HG02840 (cell line): ENCODE measurements at regions not wholly inside any gene's neighbourhood (a gene's known extent, or its start where the extent isn't known, plus 50 kb on each side); places are given as distances from the start of the nearest gene placed in this dataset.

Source experiments
- ATAC-seq: cut with Tn5 transposase; IDR thresholded peaks from one replicate; pipeline ENCODE4 v1.9.1; 2021; ENCODE audit warnings: mild to moderate bottlenecking, moderate library complexity, moderate number of reproducible peaks; ENCODE audit not compliant: unreplicated experiment, low FRiP score

DNA sequence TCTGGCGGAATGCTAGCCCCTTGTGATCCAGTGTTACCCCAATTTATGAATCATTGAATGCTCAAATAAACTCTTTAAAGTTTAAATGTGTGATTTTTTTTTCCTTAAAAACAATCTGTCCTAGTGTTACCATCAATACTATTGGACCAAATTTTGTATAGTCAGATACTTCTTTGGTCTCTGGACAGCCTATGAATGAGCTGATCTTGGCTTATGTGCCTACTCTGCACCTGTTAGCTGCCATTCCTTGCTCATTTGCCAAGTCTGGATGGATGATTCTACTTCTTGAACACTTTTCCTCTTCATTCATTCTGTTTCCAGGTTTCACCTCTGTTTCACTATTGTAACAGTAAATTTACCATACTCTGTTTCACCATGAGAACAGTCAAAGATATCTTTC is 226.5 kb upstream of the ZBED5 start:
- ATAC-seq, result no peak

DNA sequence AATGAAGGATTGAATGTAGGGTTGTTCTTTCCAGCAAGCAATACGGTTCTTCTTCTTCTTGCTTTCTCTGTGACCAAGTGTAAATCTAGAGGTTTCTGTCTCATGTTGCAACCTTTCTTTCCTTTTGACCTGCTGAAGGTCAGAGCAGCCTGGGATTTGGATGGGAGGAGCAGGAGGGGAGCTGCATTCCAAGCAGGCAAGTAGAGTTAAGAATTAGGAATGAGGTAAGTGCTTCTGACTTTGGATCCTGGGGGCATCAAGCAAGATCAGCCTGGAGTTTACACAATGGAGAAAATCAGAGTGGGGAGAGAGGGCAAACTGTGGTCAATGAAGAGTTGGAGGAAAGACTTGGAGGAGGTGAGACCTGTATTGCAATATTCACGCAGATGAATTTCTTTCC is 225.6 kb upstream of the ZBED5 start:
- no peak for ATAC-seq

DNA sequence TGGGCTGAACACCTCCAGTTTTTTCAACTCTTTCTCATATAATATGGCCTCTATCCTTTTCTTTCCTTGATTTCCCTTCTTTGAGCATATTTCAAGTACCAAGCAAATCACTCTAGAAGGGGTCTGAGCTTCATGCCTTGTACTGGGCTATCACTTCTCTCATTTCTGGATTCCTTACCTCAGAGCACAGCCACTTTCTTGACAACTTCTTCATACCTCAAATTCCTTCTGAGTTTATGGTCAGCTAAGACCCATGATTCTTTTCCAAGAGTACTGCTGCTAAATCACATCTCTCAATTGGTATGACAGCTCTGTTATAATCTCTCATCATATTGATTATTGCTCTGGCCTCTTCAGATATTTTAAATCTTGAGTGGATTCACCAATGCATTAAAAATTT is 224.8 kb upstream of the ZBED5 start:
- ATAC-seq, result no peak

DNA sequence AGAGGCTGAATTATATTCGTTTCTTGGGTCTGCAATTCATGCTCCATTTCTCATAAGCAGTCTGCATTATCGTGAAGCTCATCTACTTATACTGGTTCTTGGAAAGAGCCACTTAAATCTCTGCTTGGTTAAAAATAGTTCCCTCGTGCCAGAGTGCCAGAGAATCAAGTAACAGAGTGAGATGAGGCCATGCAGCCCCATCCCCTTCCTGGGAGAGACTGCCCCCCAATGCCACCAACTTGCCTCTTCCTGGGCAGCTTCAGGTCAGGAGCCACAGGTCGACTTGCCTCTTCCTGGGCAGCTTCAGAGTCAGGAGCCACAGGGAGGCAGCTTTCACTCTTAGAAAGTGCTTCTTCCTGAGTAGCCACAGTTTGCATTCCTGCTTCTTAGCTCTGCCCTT is 223.9 kb upstream of the ZBED5 start:
- ATAC-seq, result no peak

DNA sequence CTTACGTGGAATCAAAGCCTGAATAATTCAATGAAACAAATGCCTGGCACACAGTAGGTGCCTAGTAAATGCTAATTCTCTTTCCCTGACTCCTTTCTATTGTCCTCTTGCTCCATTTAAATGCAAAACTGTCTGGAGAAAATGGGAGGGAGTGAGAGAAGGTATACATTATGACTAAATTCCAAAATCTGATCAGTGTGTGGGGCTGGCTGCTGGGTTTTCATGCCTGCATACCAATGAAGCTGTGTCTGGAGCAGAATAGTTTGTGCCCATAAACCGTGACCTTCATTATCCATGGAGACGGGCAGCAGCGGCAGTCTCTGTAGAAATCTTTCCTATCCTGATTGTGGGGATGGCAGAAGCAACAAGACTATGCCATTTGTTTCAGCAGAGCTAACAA is 223.4 kb upstream of the ZBED5 start:
- ATAC-seq, result no peak

DNA sequence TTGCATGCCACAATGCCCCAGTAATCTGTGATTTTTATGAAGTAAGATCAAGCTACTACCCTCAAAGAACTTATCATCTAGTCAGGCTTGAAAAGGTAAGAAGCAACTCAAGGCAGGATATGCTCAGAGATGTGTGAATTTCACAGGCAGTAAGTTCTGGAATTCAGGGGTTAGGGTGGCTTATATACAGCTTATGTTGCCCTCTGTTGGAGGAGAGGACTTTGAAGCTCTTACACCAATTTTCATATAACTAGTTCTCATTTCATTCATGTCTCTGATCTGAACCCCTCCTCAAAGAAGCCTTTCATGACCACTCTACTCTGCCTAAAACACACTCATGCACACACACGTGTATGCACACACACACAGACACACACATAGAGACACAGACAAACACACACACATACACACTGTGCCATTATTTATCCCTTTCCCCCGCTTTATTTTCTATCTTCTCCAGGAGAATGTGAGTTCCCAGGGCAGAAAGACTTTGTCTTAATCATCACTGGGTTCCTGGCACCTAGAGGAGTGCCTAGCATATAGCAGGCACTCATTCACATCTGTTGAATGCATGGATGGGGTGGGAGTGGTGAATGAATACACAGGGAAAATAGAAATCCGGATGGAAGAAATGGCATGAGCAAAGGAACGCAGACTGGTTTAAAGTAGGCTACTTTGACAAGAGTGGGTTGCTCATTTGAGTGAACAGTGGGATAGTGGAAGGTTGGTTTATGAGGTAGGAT is 220.7 kb upstream of the ZBED5 start:
- no peak for ATAC-seq

DNA sequence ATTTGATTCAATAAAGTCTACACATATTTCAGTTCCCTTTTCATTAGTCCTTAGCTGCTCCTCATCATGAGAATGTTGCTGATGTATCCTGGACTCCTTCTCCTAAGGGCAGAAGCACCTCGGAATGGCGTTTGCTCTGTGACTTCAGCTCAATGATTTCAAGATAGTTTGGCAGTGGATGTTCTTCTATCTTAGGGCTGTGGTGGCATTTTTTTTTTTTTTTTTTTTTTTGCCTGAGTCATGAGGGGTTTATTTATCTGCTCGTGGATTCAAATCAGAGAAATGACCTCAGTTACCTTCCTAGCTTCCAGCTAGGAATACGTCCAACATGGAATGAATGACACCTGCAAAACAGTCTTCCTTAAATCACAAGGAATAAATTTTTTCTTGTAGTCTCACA is 220.0 kb upstream of the ZBED5 start:
- ATAC-seq, result no peak

DNA sequence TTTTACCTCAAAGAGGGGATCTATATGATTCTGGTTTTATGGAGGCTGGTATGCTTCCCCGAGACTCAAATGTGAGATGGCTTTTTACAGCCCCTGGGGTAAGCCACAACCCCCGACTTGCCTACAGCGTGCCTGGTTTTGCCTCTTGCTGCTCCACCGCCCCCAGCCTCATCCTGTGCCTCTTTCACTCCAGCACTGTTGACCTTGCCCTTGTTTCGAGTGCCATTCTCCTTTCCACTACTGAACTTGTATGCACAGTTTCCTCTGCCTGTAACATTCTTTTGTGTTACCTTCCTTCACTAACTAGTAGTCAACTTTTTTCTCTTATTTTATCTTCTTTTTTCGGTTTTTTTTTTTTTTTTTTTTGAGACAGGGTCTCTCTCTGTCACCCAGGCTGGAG is 219.0 kb upstream of the ZBED5 start:
- no peak for ATAC-seq

DNA sequence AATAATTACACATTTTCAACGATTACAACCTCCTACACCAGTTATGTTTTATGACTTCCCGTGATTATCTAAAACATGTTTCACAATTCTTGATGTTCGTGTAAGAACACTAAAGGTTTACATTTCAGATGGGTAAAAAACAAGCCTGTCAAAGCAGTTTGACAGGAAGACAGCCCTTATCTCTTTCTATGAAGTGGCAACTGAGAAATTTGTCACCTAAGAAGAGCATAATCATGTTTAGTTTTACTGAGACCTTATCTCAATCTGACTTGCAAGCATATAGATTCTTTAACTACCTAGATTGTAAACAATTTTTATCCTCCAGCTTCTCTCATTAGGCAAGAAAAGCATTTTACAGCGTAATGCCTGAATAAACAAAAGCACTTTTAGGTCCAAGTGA is 218.4 kb upstream of the ZBED5 start:
- no peak for ATAC-seq

DNA sequence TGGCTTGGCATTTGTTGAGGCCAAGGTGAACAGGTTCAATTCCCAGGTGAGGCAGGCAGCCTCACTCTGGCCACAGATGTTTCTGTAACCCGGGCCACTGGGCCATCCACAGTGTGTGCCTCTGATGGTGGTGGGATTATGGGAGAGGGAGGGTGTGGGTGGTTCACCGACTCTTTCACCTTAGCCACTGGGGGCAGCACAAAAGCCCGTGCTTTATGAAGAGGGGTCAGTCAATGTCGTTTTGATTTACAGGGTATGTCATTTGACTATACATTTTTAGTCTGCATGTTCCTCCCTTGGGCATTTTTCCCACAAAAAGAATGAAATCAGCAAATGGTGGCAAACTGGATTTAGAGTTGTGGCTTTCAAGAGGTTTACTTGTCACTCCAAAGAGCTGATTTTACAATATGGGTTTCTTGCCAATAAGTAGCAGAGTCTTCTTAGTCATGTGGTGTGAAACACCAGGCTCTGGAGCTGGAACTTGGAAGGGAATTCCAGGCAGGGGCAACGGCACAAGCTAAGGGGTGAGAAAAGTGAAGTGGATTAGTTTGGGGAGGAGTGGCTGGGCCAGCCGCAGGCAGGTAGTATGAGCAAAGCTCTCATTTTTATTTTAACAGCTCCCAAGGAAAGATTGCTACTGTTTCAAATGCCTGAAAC is 217.8 kb upstream of the ZBED5 start:
- no peak for ATAC-seq

DNA sequence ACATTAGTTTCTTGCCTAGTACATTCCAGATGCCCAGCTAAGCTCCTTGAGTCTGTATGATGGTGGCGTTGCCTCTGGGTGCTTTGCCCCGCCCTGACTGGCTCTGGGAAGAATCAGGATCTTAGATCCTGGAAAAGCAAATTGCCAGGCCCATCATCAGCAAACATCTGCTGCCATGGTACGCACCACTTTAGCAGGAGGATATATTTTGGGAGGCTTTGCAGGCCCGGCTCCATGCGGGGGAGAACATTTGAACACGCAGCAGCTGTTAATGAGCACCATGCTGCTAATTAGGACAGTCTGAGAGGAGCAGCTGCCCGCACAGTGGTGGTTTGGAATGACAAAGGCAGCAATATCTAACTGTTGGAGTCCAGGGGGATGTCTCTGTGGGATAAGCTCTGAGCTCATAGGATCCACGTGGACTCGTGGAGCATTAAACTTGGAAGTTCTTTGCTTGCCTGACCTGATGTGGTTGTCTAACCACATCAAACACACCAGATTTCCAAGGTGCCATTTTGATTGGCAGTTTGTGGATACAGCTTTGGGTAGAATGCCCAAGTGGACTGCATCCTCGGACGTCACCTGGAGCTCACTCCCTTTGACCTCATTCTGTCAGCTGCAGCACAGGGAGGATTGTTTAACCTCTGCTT is 217.0 kb upstream of the ZBED5 start:
- ATAC-seq, result no peak

DNA sequence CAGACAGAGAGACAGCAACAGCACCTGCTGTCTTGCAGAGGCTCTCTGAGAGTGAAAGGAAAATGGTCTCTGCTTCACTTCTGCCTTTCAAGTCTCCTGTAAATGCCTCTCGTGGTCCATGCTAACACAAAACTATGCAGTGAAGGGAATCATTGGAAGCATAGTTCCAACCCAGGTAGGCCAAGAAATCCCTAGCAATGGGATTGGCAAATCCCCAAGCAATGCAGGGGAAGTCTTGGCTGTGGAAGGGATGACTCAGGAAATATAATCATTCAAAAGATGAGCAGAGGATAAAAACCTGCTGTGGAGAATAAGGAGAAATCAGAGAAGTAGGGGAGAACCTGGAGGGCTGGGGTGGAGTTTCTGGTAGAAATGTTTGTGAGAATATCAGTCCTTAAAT is 216.1 kb upstream of the ZBED5 start:
- no peak for ATAC-seq

DNA sequence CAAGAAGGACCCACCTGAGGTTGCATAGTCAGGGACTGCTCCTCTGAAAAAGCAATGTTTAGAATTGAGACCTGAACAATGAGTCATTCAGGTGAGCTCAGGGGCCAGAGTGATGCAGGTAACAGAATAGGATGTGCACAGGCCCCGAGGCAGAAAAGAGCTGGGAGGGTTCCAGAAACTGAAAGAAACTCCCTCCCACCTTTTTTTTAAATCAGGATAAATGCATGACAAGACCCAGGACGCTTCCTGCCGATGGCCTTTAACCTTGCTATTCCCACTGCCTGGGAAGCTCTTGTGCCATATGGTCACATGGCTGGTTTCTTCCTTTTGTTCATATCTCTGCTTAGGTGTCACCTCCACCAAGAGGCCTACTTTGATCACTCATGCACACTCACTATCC is 214.2 kb upstream of the ZBED5 start:
- ATAC-seq, result no peak

DNA sequence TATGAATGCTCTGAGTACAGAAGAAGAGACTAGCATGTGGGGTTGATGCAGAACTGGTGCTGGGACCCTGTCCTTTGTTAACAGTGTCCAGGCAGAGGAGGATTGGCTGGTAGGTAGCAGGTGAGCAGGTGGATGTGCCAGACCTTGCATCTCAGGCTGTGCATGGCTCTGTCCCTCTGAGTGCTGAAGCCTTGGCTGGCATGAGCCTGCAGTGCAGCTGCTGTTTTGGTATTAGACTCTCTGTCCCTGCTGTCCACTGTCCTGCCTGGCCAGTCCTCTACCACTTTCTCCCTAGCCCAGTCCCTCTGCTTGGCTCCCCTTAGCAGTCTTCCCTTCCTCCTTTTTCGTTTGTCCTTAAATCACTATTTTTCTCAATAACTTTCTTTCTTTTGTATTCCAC is 213.6 kb upstream of the ZBED5 start:
- ATAC-seq, result no peak

DNA sequence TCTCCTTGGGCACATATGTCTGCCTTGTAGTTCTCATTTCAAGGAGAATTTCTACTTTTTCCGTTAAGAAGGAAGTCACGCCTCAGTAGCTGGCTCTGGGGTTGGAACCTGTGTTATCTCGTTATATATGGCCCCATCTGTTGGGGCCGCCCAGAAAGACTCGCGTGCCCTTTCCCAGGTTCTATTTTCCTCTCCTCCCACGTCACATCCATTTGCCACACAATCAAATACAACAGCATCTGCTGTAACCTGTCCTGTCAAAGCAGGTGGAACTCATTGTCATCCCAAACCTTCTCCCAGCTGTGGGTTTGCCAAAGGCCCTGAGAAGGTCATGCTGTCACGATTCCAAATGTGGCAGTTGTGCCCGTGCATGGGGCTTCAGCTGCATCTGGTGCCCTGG is 213.1 kb upstream of the ZBED5 start:
- no peak for ATAC-seq

DNA sequence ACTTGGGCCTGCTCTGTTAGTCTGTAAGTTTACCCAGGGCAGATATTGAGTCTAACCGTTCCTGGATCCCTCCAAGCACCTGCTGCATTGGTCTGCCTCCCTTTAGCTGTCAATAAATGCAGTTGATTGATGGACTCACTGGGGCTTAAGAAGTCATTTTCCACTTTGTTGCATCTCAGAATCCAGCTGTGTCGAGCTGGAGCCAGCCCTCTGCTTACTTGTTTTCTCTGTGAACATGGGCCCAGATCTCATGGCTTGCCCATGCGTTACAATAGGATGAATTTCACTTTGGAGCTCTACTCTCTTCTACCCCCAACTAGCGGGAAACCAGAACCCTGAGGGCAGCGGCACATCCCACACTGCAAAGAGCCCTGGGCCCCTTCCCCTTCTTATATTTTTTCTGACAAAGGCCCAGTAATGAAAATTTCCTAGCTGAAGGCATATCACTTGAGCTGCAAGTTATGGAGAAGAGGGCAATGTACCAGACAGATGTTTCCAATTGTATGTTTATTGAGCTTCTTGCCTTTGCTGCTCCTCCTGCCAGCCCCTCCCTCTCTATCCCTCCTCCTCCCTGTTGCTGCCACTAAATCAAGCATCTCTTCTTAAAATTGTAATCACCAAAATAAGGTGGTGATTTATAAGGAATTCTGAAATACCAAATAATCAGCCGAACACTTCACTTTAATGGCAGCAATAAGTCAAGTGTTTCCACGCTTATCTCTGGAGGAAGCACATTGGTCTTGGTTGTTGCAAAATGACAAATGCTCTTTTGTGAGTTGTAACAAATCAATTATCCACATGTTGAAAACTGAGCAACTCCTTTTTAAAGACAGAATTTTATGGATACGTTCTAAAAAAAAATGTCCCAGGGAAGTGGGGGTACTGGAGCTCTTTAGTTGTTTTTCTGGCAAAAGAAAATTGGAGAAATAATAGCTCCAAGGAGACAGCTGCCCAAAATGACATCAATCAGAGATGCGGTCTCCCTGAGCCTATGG is 212.3 kb upstream of the ZBED5 start:
- ATAC-seq, result no peak

DNA sequence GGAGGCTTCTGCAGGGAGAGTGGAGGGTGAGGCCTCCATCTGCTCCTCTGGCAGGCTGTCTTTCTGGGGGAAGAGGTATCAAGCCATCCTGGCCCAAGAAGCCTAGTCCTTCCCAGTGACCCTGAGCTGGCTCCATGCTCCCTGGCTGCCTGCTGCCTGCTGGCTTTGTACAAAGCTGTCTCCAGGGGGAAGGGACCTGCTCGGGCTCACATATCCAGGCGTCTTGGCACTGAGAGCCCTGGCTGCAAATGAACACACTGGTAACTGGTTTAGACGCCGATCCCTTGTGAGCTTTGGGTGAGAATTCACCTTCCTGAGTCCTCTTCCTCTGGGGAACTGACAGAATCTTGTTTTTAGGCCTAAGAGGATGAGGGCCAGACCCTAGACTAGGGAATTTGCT is 210.3 kb upstream of the ZBED5 start:
- no peak for ATAC-seq

DNA sequence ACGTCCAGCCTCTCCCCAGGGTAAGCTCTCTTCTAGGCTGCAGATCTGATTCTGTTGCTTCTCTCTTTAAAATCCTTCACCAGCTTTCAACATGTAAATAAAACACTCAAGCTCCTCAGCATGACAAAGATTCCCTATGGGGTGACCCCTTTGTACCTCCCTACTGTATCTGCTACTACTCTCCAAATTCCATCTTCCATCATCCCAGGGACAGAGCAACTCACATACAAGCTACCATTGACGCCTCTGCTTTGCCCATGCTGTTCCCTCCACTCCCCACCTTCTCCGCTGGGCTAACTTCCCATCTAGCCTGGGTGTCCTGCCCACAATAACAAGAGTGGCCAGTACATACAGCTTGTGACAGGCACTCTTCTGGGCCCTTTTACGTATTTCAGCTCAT is 207.5 kb upstream of the ZBED5 start:
- no peak for ATAC-seq

DNA sequence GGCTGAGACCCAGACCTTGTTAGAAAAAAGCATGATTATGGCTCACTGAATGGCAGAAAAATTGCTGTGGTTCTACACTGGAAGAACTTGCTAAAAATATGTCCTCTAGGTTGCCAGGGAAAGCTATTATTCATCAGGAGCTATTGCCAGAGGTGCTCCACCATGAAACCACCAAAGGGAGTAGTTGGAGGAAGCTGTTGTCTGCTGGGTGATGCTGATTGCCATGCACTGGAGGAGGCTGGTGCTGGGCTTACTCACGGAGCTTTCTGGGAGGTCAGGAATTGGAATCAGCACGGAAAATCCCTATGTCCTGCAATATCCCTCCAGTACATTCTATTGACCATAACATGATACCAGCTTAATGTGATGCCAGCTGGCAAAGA is 199.6 kb upstream of the ZBED5 start:
- ATAC-seq, result no peak

DNA sequence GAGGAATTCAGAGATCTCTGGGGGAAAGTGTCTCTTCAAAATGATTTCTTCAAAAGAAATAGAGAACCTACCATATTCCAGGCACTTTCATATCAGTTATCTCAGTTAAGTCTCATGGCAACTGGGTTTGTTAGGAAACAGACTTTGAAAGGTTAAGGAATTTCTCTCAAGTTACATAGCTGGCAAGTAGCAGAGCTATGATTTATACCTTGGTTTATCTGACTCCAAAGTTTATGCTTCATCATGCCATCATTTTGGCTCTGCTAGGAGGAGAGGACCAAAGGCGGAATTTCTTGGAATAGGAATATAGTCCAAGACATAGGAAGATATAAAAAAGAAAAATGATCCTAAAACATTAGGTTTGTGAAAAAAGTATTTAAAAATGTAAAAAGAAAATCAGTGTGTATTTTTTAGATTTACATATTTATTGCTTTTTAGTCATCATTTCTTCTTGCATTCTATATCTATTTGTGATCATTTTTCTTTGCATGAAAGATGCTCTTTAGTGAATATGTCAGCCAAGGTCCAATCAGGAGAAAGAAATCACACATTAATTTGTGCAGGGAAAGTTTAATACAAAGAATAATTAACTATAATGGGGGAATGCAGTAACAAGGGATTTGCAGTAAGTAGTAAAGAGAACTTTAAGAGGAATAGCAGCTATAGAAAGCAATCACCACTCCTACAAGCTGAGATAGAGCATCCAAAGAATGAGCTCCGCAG is 199.1 kb upstream of the ZBED5 start:
- no peak for ATAC-seq
